ENCODE measurements at regions not wholly inside any gene's neighbourhood (a gene's known extent, or its start where the extent isn't known, plus 50 kb on each side); places are given as distances from the start of the nearest gene placed in this dataset.

- DNase-seq, result no peak
These were observed 49.8 kb upstream of the RGMA start for GRCh38 chr15:93138681-93139250.
